ENCODE measurements at regions not wholly inside any gene's neighbourhood (a gene's known extent, or its start where the extent isn't known, plus 50 kb on each side); places are given as distances from the start of the nearest gene placed in this dataset.
A peak's percentile ranks its signal among the peaks of the same experiment; 100 is the strongest.

- no peaks in the 10 kb centered on the region for H3K9me3 ChIP-seq (ENCODE audit: control insufficient read depth in 1 of 2, insufficient read depth in 1 of 2, low read depth in 1 of 2, low read length in 2 of 2)
- no peak overlapping the region for H2AFZ ChIP-seq (ENCODE audit: low read depth, low read length, poor library complexity, severe bottlenecking)
- ATAC-seq (no peak), DNase-seq (ENCODE audit: low read depth, low spot score) (no peak)
- no peak overlapping the region for H3K4me3 ChIP-seq (replicated peaks in 1 of 2; ENCODE audit: low read depth in 1 of 2, low read length in 2 of 2)
- ChIA-PET RAD21 (ENCODE audit: low non-redundant PET in 1 of 2, low total read pairs in 2 of 2, uncharacterized antibody in 2 of 2, unreplicated experiment in 2 of 2) (no interaction called here), CTCF (no interaction called here), POLR2A (no interaction called here)
- H3K27me3 ChIP-seq (ENCODE audit: insufficient read depth, low read length): no peaks in the 10 kb centered on the region
- TF ChIP-seq, protein P1, sequence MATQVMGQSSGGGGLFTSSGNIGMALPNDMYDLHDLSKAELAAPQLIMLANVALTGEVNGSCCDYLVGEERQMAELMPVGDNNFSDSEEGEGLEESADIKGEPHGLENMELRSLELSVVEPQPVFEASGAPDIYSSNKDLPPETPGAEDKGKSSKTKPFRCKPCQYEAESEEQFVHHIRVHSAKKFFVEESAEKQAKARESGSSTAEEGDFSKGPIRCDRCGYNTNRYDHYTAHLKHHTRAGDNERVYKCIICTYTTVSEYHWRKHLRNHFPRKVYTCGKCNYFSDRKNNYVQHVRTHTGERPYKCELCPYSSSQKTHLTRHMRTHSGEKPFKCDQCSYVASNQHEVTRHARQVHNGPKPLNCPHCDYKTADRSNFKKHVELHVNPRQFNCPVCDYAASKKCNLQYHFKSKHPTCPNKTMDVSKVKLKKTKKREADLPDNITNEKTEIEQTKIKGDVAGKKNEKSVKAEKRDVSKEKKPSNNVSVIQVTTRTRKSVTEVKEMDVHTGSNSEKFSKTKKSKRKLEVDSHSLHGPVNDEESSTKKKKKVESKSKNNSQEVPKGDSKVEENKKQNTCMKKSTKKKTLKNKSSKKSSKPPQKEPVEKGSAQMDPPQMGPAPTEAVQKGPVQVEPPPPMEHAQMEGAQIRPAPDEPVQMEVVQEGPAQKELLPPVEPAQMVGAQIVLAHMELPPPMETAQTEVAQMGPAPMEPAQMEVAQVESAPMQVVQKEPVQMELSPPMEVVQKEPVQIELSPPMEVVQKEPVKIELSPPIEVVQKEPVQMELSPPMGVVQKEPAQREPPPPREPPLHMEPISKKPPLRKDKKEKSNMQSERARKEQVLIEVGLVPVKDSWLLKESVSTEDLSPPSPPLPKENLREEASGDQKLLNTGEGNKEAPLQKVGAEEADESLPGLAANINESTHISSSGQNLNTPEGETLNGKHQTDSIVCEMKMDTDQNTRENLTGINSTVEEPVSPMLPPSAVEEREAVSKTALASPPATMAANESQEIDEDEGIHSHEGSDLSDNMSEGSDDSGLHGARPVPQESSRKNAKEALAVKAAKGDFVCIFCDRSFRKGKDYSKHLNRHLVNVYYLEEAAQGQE (IDR thresholded peaks at IDR 0.05; ENCODE audit: low read depth): no peak
- TF ChIP-seq MAX (IDR thresholded peaks at IDR 0.05) (no peak), ELF1 (IDR thresholded peaks at IDR 0.05; ENCODE audit: borderline replicate concordance, low read depth) (no peak)
- peaks cover 10 to 24% of the 10 kb centered on the region in 2 experiments for H3K4me1 ChIP-seq (ENCODE audit: control insufficient read depth in 1 of 2, insufficient read depth in 2 of 2, low read length in 2 of 2)
- no peaks in the 10 kb centered on the region for H3K79me2 ChIP-seq (ENCODE audit: insufficient read depth, low read length)
- H3K9me2 ChIP-seq (ENCODE audit: insufficient read depth): no peaks in the 10 kb centered on the region
- no peaks in the 10 kb centered on the region for H4K20me1 ChIP-seq (ENCODE audit: insufficient read depth)
- intact Hi-C loops (cut with micrococcal nuclease): no loop called here
- no peaks in the 10 kb centered on the region for H3K36me3 ChIP-seq (ENCODE audit: control insufficient read depth in 1 of 2, insufficient read depth in 2 of 2, low read length in 2 of 2)
- no peak overlapping the region for H3K4me2 ChIP-seq (ENCODE audit: low read length)
- no peak overlapping the region for H3K9ac ChIP-seq (ENCODE audit: low read length)
- BruUV-seq (replicated peaks): no TSS peak
- no peak overlapping the region for H3K27ac ChIP-seq (ENCODE audit: low read depth, low read length)
These were observed 261.1 kb upstream of the IL12A start for GRCh38 chr3:159727506-159727905.

GRCh38 chr3:159731254-159731653 lies 257.4 kb upstream of the IL12A start:
- Histone ChIP-seq H3K9me2 (ENCODE audit: insufficient read depth) (no peaks in the 10 kb centered on the region), H2AFZ (ENCODE audit: low read depth, low read length, poor library complexity, severe bottlenecking) (peak overlapping the region; percentile 10), H3K36me3 (ENCODE audit: control insufficient read depth in 1 of 2, insufficient read depth in 2 of 2, low read length in 2 of 2) (no peaks in the 10 kb centered on the region), H3K4me3 (replicated peaks in 1 of 2; ENCODE audit: low read depth in 1 of 2, low read length in 2 of 2) (no peak overlapping the region), H3K79me2 (ENCODE audit: insufficient read depth, low read length) (no peaks in the 10 kb centered on the region), H3K4me1 (ENCODE audit: control insufficient read depth in 1 of 2, insufficient read depth in 2 of 2, low read length in 2 of 2) (peaks cover 10 to 30% of the 10 kb centered on the region in 2 experiments), H3K9me3 (ENCODE audit: control insufficient read depth in 1 of 2, insufficient read depth in 1 of 2, low read depth in 1 of 2, low read length in 2 of 2) (no peaks in the 10 kb centered on the region), H3K9ac (ENCODE audit: low read length) (no peak overlapping the region), H3K4me2 (ENCODE audit: low read length) (no peak overlapping the region), H3K27ac (ENCODE audit: low read depth, low read length) (no peak overlapping the region), H3K27me3 (ENCODE audit: insufficient read depth, low read length) (no peaks in the 10 kb centered on the region), H4K20me1 (ENCODE audit: insufficient read depth) (no peaks in the 10 kb centered on the region)
- ChIA-PET CTCF (no interaction called here), POLR2A (no interaction called here), RAD21 (ENCODE audit: low non-redundant PET in 1 of 2, low total read pairs in 2 of 2, uncharacterized antibody in 2 of 2, unreplicated experiment in 2 of 2) (no interaction called here)
- no TSS peak for BruUV-seq (replicated peaks)
- DNase-seq (ENCODE audit: low read depth, low spot score): no peak
- no peak for ATAC-seq
- intact Hi-C loops (cut with micrococcal nuclease): no loop called here
- TF ChIP-seq CEBPB (IDR thresholded peaks at IDR 0.05; ENCODE audit: low read depth) (no peak), RAD21 (IDR thresholded peaks at IDR 0.05; ENCODE audit: low read depth) (no peak), SRF (IDR thresholded peaks at IDR 0.05; ENCODE audit: low read depth) (no peak), ELF1 (IDR thresholded peaks at IDR 0.05; ENCODE audit: borderline replicate concordance, low read depth) (no peak), JUND (IDR thresholded peaks at IDR 0.05) (no peak), ZNF274 (IDR thresholded peaks at IDR 0.05; ENCODE audit: low read depth, low read length) (no peak), SIN3A (IDR thresholded peaks at IDR 0.05; ENCODE audit: low read depth) (no peak), MAX (IDR thresholded peaks at IDR 0.05) (no peak), EGR1 (IDR thresholded peaks at IDR 0.05; ENCODE audit: low read depth) (no peak), SP1 (IDR thresholded peaks at IDR 0.05; ENCODE audit: low read depth) (no peak), CBX3 (IDR thresholded peaks at IDR 0.05; ENCODE audit: low read depth) (no peak)
- TF ChIP-seq, protein P2, sequence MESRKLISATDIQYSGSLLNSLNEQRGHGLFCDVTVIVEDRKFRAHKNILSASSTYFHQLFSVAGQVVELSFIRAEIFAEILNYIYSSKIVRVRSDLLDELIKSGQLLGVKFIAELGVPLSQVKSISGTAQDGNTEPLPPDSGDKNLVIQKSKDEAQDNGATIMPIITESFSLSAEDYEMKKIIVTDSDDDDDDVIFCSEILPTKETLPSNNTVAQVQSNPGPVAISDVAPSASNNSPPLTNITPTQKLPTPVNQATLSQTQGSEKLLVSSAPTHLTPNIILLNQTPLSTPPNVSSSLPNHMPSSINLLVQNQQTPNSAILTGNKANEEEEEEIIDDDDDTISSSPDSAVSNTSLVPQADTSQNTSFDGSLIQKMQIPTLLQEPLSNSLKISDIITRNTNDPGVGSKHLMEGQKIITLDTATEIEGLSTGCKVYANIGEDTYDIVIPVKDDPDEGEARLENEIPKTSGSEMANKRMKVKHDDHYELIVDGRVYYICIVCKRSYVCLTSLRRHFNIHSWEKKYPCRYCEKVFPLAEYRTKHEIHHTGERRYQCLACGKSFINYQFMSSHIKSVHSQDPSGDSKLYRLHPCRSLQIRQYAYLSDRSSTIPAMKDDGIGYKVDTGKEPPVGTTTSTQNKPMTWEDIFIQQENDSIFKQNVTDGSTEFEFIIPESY (IDR thresholded peaks at IDR 0.05; ENCODE audit: extremely low read depth, insufficient replicate concordance, low read length): no peak
- TF ChIP-seq, protein P3, sequence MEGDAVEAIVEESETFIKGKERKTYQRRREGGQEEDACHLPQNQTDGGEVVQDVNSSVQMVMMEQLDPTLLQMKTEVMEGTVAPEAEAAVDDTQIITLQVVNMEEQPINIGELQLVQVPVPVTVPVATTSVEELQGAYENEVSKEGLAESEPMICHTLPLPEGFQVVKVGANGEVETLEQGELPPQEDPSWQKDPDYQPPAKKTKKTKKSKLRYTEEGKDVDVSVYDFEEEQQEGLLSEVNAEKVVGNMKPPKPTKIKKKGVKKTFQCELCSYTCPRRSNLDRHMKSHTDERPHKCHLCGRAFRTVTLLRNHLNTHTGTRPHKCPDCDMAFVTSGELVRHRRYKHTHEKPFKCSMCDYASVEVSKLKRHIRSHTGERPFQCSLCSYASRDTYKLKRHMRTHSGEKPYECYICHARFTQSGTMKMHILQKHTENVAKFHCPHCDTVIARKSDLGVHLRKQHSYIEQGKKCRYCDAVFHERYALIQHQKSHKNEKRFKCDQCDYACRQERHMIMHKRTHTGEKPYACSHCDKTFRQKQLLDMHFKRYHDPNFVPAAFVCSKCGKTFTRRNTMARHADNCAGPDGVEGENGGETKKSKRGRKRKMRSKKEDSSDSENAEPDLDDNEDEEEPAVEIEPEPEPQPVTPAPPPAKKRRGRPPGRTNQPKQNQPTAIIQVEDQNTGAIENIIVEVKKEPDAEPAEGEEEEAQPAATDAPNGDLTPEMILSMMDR (IDR thresholded peaks at IDR 0.05 in 2 of 3, conservative IDR thresholded peaks at IDR 0.05 in 1 of 3; ENCODE audit: borderline replicate concordance in 1 of 3, insufficient read depth in 1 of 3, low read depth in 2 of 3, low read length in 2 of 3): no peak

Measured in HCT116 (cell line).